Neuronal stem cell (in vitro differentiated cells): ENCODE measurements at regions not wholly inside any gene's neighbourhood (a gene's known extent, or its start where the extent isn't known, plus 50 kb on each side); places are given as distances from the start of the nearest gene placed in this dataset.

ENCODE experiments used
- DNase-seq: peaks from one replicate; pipeline ENCODE4 v3.0.0-alpha.2; 2013; ENCODE audit warnings: low spot score
- H2AFZ ChIP-seq: one replicate; pipeline ENCODE4 v1.6.1; 2013; ENCODE audit warnings: mild to moderate bottlenecking, low read length, inconsistent platforms
- H2AK5ac ChIP-seq: 2 replicates; pipeline ENCODE4 v1.6.1; 2013; ENCODE audit warnings: low read depth, mild to moderate bottlenecking, inconsistent platforms, low read length, moderate library complexity, mixed read lengths
- H2BK120ac ChIP-seq: 2 replicates; pipeline ENCODE4 v1.6.1; 2013; ENCODE audit warnings: low read depth, mild to moderate bottlenecking, inconsistent platforms, low read length, moderate library complexity, mixed read lengths
- H2BK12ac ChIP-seq: one replicate; pipeline ENCODE4 v1.6.1; 2013; ENCODE audit warnings: low read length, inconsistent platforms
- H2BK15ac ChIP-seq: 2 replicates; pipeline ENCODE4 v1.6.1; 2013; ENCODE audit warnings: mild to moderate bottlenecking, low read length, inconsistent platforms, mixed read lengths
- H2BK5ac ChIP-seq: one replicate; pipeline ENCODE4 v1.6.1; 2013; ENCODE audit warnings: inconsistent platforms, mild to moderate bottlenecking, low read length, moderate library complexity
- H3K14ac ChIP-seq: one replicate; pipeline ENCODE4 v1.6.1; 2013; ENCODE audit warnings: low read length, inconsistent platforms
- H3K18ac ChIP-seq: 2 replicates; pipeline ENCODE4 v1.6.1; 2013; ENCODE audit warnings: low read length, inconsistent platforms
- H3K23ac ChIP-seq: 2 replicates; pipeline ENCODE4 v1.6.1; 2013; ENCODE audit warnings: low read depth, mild to moderate bottlenecking, mixed read lengths, low read length, inconsistent platforms; ENCODE audit not compliant: poor library complexity
- H3K27ac ChIP-seq: replicated peaks from 3 replicates; pipeline ENCODE4 v1.5.1; 2013; ENCODE audit warnings: low read length, inconsistent platforms
- H3K27me3 ChIP-seq, 3 experiments: 2 replicates each; pipeline ENCODE4 v1.6.1; 2013; ENCODE audit warnings: low read length in 3 of 3, mild to moderate bottlenecking in 2 of 3, inconsistent platforms in 1 of 3, low read depth in 1 of 3, mixed read lengths in 1 of 3, moderate library complexity in 1 of 3; ENCODE audit not compliant: control insufficient read depth in 3 of 3, insufficient read depth in 3 of 3
- H3K36me3 ChIP-seq, 2 donors: replicated peaks in 1 of 2; 2 replicates each; pipeline ENCODE4 v1.6.1; 2013; ENCODE audit warnings: low read length in 2 of 2; ENCODE audit not compliant: control insufficient read depth in 2 of 2, insufficient read depth in 2 of 2
- H3K4ac ChIP-seq: 2 replicates; pipeline ENCODE4 v1.6.1; 2013; ENCODE audit warnings: inconsistent platforms, mild to moderate bottlenecking, low read length, moderate library complexity
- H3K4me1 ChIP-seq, 2 donors: 1 replicate in 1 of 2; 2 replicates in 1 of 2; pipeline ENCODE4 v1.6.1; 2013; ENCODE audit warnings: low read length in 2 of 2, low read depth in 1 of 2; ENCODE audit not compliant: control insufficient read depth in 2 of 2, insufficient read depth in 1 of 2
- H3K4me2 ChIP-seq: one replicate; pipeline ENCODE4 v1.6.1; 2013; ENCODE audit warnings: mild to moderate bottlenecking, low read length, inconsistent platforms; ENCODE audit not compliant: insufficient read depth, poor library complexity, severe bottlenecking
- H3K4me3 ChIP-seq, 2 donors: 2 replicates each; pipeline ENCODE4 v1.5.1; 2013; ENCODE audit warnings: low read length in 2 of 2, mild to moderate bottlenecking in 2 of 2, inconsistent platforms in 1 of 2, moderate library complexity in 1 of 2
- H3K79me1 ChIP-seq: one replicate; pipeline ENCODE4 v1.6.1; 2013; ENCODE audit warnings: low read depth, mild to moderate bottlenecking, inconsistent platforms, low read length, moderate library complexity
- H3K9ac ChIP-seq: one replicate; pipeline ENCODE4 v1.6.1; 2013; ENCODE audit warnings: mild to moderate bottlenecking, low read depth, low read length, inconsistent platforms; ENCODE audit not compliant: poor library complexity
- H3K9me3 ChIP-seq, 2 donors: replicated peaks in 1 of 2; 2 replicates each; pipeline versions ENCODE3 to v1.6.1; 2013; ENCODE audit warnings: low read length in 2 of 2, mild to moderate bottlenecking in 2 of 2, inconsistent platforms in 1 of 2, low read depth in 1 of 2, mixed read lengths in 1 of 2, moderate library complexity in 1 of 2; ENCODE audit not compliant: control insufficient read depth in 2 of 2, insufficient read depth in 1 of 2
- H4K8ac ChIP-seq: one replicate; pipeline ENCODE4 v1.6.1; 2013; ENCODE audit warnings: low read depth, mild to moderate bottlenecking, inconsistent platforms, low read length, moderate library complexity
- H4K91ac ChIP-seq: one replicate; pipeline ENCODE4 v1.6.1; 2013; ENCODE audit warnings: low read length, low read depth, mild to moderate bottlenecking, inconsistent platforms; ENCODE audit not compliant: poor library complexity
- WGBS, 2 donors: extraction: QIAGEN DNeasy Blood & Tissue Kit; methylation state at CpG; one replicate each; pipeline ENCODE4 v1.1.7; 2013; ENCODE audit warnings: missing lambda C conversion rate in 2 of 2, mixed read lengths in 1 of 2; ENCODE audit not compliant: insufficient read length in 2 of 2, insufficient replicate concordance in 1 of 2; ENCODE audit errors: extremely low coverage in 2 of 2; 5-methylcytosine and 5-hydroxymethylcytosine counted together

DNA sequence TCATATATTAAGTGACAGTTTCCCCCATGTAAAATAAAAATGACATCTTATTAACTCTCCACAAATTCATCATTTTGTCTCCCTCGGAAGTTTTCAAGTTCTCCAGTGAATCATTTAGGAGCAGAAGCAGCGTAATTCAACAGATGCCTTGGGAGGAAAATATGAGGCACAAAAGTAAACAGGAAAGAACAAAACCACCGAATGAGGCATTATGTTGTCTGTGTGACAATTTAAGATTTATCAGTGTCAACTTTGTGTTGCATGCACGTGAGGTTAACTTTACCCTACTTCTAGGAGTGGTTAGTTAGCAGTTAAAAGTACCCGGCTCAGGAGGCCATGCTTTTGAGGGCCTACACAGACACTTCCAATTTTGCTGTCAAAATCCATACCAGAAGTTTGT lies 258.6 kb downstream of the IPO8 start:
- Histone ChIP-seq H3K23ac (no peak overlapping the region), H3K4me2 (no peak overlapping the region), H3K18ac (no peak overlapping the region), H2BK12ac (no peak overlapping the region), H3K4me1 (peaks cover 0 to 2% of the 10 kb centered on the region in 2 donors), H4K91ac (no peak overlapping the region), H2AK5ac (no peak overlapping the region), H3K27me3 (no peaks in the 10 kb centered on the region), H3K36me3 (no peaks in the 10 kb centered on the region), H3K9ac (no peak overlapping the region), H2AFZ (no peak overlapping the region), H2BK15ac (no peak overlapping the region), H3K4ac (no peak overlapping the region), H3K4me3 (no peak overlapping the region), H4K8ac (no peak overlapping the region), H2BK5ac (no peak overlapping the region), H3K27ac (no peak overlapping the region), H3K14ac (no peak overlapping the region), H3K9me3 (no peaks in the 10 kb centered on the region), H2BK120ac (no peak overlapping the region), H3K79me1 (no peaks in the 10 kb centered on the region)
- no peak for DNase-seq
- no CpG with 5 or more reads among the region's 5 CpGs for WGBS, 2 donors

DNA sequence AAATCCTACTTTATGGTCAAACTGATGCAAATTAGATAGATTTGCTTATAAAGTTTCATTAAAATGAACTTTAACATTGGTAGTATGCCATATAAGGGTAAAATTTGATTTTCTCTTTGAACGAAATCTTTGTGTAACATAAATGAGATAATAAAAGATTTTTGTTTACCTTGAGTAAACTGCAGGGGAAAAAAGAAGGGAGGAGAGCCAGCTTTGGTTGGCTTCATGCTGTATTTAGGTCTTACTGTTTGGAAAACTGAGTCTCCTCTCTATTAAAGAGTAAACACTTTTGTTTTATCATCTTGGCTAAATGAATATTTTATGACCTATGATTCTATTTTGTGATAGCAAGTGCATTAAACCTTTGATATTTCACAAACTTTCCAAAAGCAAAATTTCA lies 267.6 kb downstream of the IPO8 start:
- no peak overlapping the region for H2BK15ac ChIP-seq
- H3K18ac ChIP-seq, result no peak overlapping the region
- no peak overlapping the region for H3K4me3 ChIP-seq
- H2AFZ ChIP-seq, result no peak overlapping the region
- DNase-seq, result no peak
- H3K23ac ChIP-seq, result no peak overlapping the region
- H2BK5ac ChIP-seq, result no peak overlapping the region
- H3K4ac ChIP-seq, result no peak overlapping the region
- no peaks in the 10 kb centered on the region for H3K79me1 ChIP-seq
- no peaks in the 10 kb centered on the region for H3K36me3 ChIP-seq
- H3K4me2 ChIP-seq, result no peak overlapping the region
- H3K4me1 ChIP-seq, result no peaks in the 10 kb centered on the region
- H3K27ac ChIP-seq, result no peak overlapping the region
- no CpG with 5 or more reads among the region's 1 CpG for WGBS, 2 donors
- H4K8ac ChIP-seq, result no peak overlapping the region
- H3K9ac ChIP-seq, result no peak overlapping the region
- H3K14ac ChIP-seq, result no peak overlapping the region
- H3K27me3 ChIP-seq, result no peaks in the 10 kb centered on the region
- no peak overlapping the region for H2AK5ac ChIP-seq
- H2BK12ac ChIP-seq, result no peak overlapping the region
- peaks cover 4 to 6% of the 10 kb centered on the region in 2 donors for H3K9me3 ChIP-seq
- no peak overlapping the region for H4K91ac ChIP-seq
- no peak overlapping the region for H2BK120ac ChIP-seq

DNA sequence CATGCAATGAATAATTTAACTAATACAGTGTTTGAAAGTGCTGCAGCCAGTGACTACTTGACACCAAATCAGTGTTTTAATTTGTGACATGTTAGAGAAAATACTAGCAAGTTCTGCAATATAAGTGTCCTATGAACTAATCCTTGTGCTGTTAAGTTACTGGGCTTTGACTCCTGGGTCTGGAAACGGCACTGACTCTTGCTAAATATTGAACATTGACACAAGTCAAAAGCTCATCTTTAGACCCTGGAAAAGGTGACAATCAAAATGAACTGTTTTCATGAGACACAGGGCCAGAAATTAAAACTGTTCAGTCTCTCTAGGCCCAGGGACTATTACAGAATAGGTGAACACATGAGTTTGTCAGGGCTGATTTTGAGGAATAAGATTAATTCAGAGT lies 268.1 kb downstream of the IPO8 start:
- Histone ChIP-seq H2BK120ac (no peak overlapping the region), H2AK5ac (no peak overlapping the region), H3K27me3 (no peaks in the 10 kb centered on the region), H3K79me1 (no peaks in the 10 kb centered on the region), H3K36me3 (no peaks in the 10 kb centered on the region), H3K14ac (no peak overlapping the region), H4K91ac (no peak overlapping the region), H3K18ac (no peak overlapping the region), H3K27ac (no peak overlapping the region), H4K8ac (no peak overlapping the region), H3K4me1 (no peaks in the 10 kb centered on the region), H3K9me3 (peaks cover 4 to 6% of the 10 kb centered on the region in 2 donors), H2BK5ac (no peak overlapping the region), H2BK15ac (no peak overlapping the region), H2AFZ (no peak overlapping the region), H3K9ac (no peak overlapping the region), H3K4me2 (no peak overlapping the region), H3K4me3 (no peak overlapping the region), H2BK12ac (no peak overlapping the region), H3K23ac (no peak overlapping the region), H3K4ac (no peak overlapping the region)
- WGBS, 2 donors, result no CpG with 5 or more reads among the region's 1 CpG
- no peak for DNase-seq

DNA sequence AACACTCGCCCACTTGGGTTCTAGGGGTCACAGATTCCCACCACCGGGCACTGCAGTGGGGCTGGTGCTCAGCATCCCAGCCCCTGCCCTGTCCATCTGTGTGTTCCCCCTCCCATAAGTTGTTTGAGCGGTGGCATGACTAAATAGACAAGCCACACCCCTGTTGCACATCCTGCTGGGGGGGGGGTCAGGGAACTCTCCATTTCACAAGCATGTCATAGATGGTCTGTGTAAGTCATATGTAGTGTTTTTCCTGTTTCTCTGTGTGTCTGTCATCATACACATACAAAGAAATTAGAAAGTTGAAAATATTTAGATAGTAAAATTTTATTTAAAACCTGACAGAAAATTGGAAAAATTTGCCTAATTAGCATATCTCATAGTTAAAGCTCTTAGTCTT lies 270.2 kb downstream of the IPO8 start:
- Histone ChIP-seq H3K4ac (no peak overlapping the region), H3K36me3 (no peaks in the 10 kb centered on the region), H3K4me1 (no peaks in the 10 kb centered on the region), H3K79me1 (no peaks in the 10 kb centered on the region), H2BK12ac (no peak overlapping the region), H2BK5ac (no peak overlapping the region), H3K4me2 (no peak overlapping the region), H3K9me3 (peaks cover 4 to 6% of the 10 kb centered on the region in 2 donors), H3K23ac (no peak overlapping the region), H2BK120ac (no peak overlapping the region), H2BK15ac (no peak overlapping the region), H3K18ac (no peak overlapping the region), H4K8ac (no peak overlapping the region), H3K27me3 (no peaks in the 10 kb centered on the region), H2AK5ac (no peak overlapping the region), H2AFZ (no peak overlapping the region), H3K27ac (no peak overlapping the region), H3K9ac (no peak overlapping the region), H4K91ac (no peak overlapping the region), H3K4me3 (no peak overlapping the region), H3K14ac (no peak overlapping the region)
- no peak for DNase-seq
- no CpG with 5 or more reads among the region's 3 CpGs for WGBS, 2 donors
